HEK293 (cell line): ENCODE measurements at regions not wholly inside any gene's neighbourhood (a gene's known extent, or its start where the extent isn't known, plus 50 kb on each side); places are given as distances from the start of the nearest gene placed in this dataset.

Experiments
- KLF16 ChIP-seq: fragments of 450-650 bp; formaldehyde crosslinking; IDR thresholded peaks from 2 replicates; pipeline ENCODE4 v1.5.1; 2017; ENCODE audit warnings: missing biosample characterization, missing genetic modification characterization
- KLF8 ChIP-seq: fragments of 450-650 bp; formaldehyde crosslinking; IDR thresholded peaks from 2 replicates; pipeline ENCODE4 v1.5.1; 2016; ENCODE audit warnings: missing biosample characterization, missing genetic modification characterization
- YY1 ChIP-seq: fragments of 450-650 bp; formaldehyde crosslinking; IDR thresholded peaks from 2 replicates; pipeline ENCODE4 v1.5.1; 2018; ENCODE audit warnings: missing biosample characterization, missing genetic modification characterization
- ZFP41 ChIP-seq: fragments of 450-650 bp; formaldehyde crosslinking; IDR thresholded peaks from 2 replicates; pipeline ENCODE4 v1.5.1; 2016; ENCODE audit warnings: missing biosample characterization, missing genetic modification characterization, borderline replicate concordance
- ZNF214 ChIP-seq: fragments of 450-650 bp; formaldehyde crosslinking; IDR thresholded peaks from 2 replicates; pipeline ENCODE4 v1.5.1; 2017; ENCODE audit warnings: missing biosample characterization, mild to moderate bottlenecking, missing genetic modification characterization, borderline replicate concordance
- ZNF350 ChIP-seq: fragments of 450-650 bp; formaldehyde crosslinking; IDR thresholded peaks from 2 replicates; pipeline ENCODE4 v1.5.0; 2017; ENCODE audit warnings: missing biosample characterization, mild to moderate bottlenecking, missing genetic modification characterization
- ZNF623 ChIP-seq: fragments of 450-650 bp; formaldehyde crosslinking; IDR thresholded peaks from 2 replicates; pipeline ENCODE4 v1.5.1; 2016; ENCODE audit warnings: missing biosample characterization, missing genetic modification characterization
- ZNF629 ChIP-seq: fragments of 450-650 bp; formaldehyde crosslinking; IDR thresholded peaks from 2 replicates; pipeline ENCODE4 v1.5.1; 2017; ENCODE audit warnings: missing biosample characterization, missing genetic modification characterization
- TF ChIP-seq, protein P1 (sequence below): sonication (generic); formaldehyde crosslinking; IDR thresholded peaks from 2 replicates; pipeline ENCODE4 v1.8.1; 2022; ENCODE audit warnings: mild to moderate bottlenecking, moderate library complexity, missing genetic modification reagents
- TF ChIP-seq, protein P2 (sequence below): fragments of 450-650 bp; formaldehyde crosslinking; IDR thresholded peaks from 2 replicates; pipeline ENCODE4 v1.5.1; 2016; ENCODE audit warnings: missing biosample characterization, missing genetic modification characterization
- TF ChIP-seq, protein P3 (sequence below): fragments of 450-650 bp; formaldehyde crosslinking; IDR thresholded peaks from 2 replicates; pipeline ENCODE4 v1.5.1; 2016; ENCODE audit warnings: missing biosample characterization, missing genetic modification characterization
- TF ChIP-seq, protein P4 (sequence below): fragments of 450-650 bp; formaldehyde crosslinking; IDR thresholded peaks from 2 replicates; pipeline ENCODE4 v1.5.1; 2016; ENCODE audit warnings: missing biosample characterization, missing genetic modification characterization

DNA sequence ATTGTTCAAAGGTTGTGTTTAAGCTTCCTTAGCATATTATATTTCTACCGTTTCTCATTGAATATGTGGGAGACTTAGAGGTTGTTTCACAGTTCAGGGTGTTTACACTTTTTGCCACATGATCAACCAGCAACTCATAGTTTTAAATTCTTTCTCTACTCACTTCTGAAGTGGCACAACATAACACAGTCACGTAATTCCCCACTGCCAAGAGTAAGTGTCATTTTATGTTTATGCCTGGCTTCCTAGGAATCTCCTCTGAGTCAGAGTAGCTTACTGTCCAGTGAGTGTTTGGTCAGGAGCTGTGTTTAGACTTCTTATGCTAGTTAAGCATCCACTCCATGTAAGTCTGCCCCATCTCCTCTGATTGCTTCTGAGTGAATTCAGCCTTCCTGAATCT lies 520.8 kb upstream of the KIRREL3 start:
- no peak for TF ChIP-seq KLF16 (tag by site-specific recombination)
- TF ChIP-seq, protein P1, sequence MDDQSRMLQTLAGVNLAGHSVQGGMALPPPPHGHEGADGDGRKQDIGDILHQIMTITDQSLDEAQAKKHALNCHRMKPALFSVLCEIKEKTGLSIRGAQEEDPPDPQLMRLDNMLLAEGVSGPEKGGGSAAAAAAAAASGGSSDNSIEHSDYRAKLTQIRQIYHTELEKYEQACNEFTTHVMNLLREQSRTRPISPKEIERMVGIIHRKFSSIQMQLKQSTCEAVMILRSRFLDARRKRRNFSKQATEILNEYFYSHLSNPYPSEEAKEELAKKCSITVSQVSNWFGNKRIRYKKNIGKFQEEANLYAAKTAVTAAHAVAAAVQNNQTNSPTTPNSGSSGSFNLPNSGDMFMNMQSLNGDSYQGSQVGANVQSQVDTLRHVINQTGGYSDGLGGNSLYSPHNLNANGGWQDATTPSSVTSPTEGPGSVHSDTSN (CRISPR knock-in tag): no peak
- no peak for TF ChIP-seq ZNF623 (tag by site-specific recombination)
- TF ChIP-seq, protein P2, sequence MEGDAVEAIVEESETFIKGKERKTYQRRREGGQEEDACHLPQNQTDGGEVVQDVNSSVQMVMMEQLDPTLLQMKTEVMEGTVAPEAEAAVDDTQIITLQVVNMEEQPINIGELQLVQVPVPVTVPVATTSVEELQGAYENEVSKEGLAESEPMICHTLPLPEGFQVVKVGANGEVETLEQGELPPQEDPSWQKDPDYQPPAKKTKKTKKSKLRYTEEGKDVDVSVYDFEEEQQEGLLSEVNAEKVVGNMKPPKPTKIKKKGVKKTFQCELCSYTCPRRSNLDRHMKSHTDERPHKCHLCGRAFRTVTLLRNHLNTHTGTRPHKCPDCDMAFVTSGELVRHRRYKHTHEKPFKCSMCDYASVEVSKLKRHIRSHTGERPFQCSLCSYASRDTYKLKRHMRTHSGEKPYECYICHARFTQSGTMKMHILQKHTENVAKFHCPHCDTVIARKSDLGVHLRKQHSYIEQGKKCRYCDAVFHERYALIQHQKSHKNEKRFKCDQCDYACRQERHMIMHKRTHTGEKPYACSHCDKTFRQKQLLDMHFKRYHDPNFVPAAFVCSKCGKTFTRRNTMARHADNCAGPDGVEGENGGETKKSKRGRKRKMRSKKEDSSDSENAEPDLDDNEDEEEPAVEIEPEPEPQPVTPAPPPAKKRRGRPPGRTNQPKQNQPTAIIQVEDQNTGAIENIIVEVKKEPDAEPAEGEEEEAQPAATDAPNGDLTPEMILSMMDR (tag by site-specific recombination): no peak
- TF ChIP-seq, protein P3, sequence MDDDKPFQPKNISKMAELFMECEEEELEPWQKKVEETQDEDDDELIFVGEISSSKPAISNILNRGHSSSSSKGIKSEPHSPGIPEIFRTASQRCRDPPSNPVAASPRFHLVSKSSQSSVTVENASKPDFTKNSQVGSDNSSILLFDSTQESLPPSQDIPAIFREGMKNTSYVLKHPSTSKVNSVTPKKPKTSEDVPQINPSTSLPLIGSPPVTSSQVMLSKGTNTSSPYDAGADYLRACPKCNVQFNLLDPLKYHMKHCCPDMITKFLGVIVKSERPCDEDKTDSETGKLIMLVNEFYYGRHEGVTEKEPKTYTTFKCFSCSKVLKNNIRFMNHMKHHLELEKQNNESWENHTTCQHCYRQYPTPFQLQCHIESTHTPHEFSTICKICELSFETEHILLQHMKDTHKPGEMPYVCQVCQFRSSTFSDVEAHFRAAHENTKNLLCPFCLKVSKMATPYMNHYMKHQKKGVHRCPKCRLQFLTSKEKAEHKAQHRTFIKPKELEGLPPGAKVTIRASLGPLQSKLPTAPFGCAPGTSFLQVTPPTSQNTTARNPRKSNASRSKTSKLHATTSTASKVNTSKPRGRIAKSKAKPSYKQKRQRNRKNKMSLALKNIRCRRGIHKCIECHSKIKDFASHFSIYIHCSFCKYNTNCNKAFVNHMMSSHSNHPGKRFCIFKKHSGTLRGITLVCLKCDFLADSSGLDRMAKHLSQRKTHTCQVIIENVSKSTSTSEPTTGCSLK: no peak
- TF ChIP-seq, protein P4, sequence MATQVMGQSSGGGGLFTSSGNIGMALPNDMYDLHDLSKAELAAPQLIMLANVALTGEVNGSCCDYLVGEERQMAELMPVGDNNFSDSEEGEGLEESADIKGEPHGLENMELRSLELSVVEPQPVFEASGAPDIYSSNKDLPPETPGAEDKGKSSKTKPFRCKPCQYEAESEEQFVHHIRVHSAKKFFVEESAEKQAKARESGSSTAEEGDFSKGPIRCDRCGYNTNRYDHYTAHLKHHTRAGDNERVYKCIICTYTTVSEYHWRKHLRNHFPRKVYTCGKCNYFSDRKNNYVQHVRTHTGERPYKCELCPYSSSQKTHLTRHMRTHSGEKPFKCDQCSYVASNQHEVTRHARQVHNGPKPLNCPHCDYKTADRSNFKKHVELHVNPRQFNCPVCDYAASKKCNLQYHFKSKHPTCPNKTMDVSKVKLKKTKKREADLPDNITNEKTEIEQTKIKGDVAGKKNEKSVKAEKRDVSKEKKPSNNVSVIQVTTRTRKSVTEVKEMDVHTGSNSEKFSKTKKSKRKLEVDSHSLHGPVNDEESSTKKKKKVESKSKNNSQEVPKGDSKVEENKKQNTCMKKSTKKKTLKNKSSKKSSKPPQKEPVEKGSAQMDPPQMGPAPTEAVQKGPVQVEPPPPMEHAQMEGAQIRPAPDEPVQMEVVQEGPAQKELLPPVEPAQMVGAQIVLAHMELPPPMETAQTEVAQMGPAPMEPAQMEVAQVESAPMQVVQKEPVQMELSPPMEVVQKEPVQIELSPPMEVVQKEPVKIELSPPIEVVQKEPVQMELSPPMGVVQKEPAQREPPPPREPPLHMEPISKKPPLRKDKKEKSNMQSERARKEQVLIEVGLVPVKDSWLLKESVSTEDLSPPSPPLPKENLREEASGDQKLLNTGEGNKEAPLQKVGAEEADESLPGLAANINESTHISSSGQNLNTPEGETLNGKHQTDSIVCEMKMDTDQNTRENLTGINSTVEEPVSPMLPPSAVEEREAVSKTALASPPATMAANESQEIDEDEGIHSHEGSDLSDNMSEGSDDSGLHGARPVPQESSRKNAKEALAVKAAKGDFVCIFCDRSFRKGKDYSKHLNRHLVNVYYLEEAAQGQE (tag by site-specific recombination): no peak
- TF ChIP-seq ZNF350: no peak
- TF ChIP-seq ZNF629 (tag by site-specific recombination): no peak
- TF ChIP-seq KLF8 (tag by site-specific recombination): no peak
- no peak for TF ChIP-seq YY1 (tag by site-specific recombination)
- TF ChIP-seq ZNF214 (tag by site-specific recombination): no peak
- no peak for TF ChIP-seq ZFP41 (tag by site-specific recombination)
